ENCODE measurements at regions not wholly inside any gene's neighbourhood (a gene's known extent, or its start where the extent isn't known, plus 50 kb on each side); places are given as distances from the start of the nearest gene placed in this dataset.
"Not testable (repeated sequence)": the region's sequence is repeated elsewhere in the genome, so short reads cannot be mapped to it uniquely, and the experiment has no call there.

DNA sequence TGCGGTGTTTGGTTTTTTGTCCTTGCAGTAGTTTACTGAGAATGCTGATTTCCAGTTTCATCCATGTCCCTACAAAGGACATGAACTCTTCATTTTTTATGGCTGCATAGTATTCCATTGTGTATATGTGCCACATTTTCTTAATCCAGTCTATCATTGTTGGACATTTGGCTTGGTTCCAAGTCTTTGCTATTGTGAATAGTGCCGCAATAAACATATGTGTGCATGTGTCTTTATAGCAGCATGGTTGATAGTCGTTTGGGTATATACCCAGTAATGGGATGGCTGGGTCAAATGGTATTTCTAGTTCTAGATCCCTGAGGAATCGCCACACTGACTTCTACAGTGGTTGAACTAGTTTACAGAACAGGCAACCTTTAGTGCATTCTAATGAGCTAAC lies 178.5 kb upstream of the GRIN3A start:
- H3K27me3 ChIP-seq (ENCODE audit: insufficient read depth, low read depth, low read length); H3K27ac ChIP-seq (ENCODE audit: low read length); H3K36me3 ChIP-seq (ENCODE audit: insufficient read depth, low read length); H3K9me3 ChIP-seq (ENCODE audit: low read length); H3K4me2 ChIP-seq (ENCODE audit: low read length); H3F3A ChIP-seq (ENCODE audit: insufficient read depth, low read length, poor library complexity, severe bottlenecking); H3K4me3 ChIP-seq (ENCODE audit: low read length); H3K9me2 ChIP-seq (ENCODE audit: insufficient read depth, low read length); H3K79me2 ChIP-seq (replicated peaks; ENCODE audit: insufficient read depth, low read length); H4K20me1 ChIP-seq (ENCODE audit: insufficient read depth); H2AFZ ChIP-seq (ENCODE audit: low read depth, low read length); H3K9ac ChIP-seq (ENCODE audit: low read length): not testable (repeated sequence)

DNA sequence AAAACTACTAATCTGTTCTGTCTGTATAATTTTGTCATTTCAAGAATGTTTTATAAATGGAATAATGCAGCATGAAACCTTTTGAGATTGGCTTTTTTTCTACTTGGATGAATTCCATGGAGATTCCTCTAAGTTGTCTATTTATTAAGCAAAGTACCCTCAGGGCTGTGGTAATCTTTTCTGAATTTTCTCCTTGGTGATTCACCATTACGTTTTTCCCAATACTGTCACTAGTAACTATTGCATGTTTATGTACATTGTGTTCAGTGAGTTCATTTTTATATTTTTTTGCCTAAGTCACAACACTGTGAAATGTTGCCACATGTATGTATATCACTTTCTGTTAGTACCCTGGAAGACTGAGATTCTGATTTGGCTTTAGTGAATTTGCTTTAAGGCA lies 177.0 kb upstream of the GRIN3A start:
- Histone ChIP-seq H3K9ac (ENCODE audit: low read length) (no peak overlapping the region), H3K4me3 (ENCODE audit: low read length) (no peak overlapping the region), H4K20me1 (ENCODE audit: insufficient read depth) (no peaks in the 10 kb centered on the region), H3K36me3 (ENCODE audit: insufficient read depth, low read length) (no peaks in the 10 kb centered on the region), H3K9me2 (ENCODE audit: insufficient read depth, low read length) (no peaks in the 10 kb centered on the region), H3K27ac (ENCODE audit: low read length) (no peak overlapping the region), H2AFZ (ENCODE audit: low read depth, low read length) (no peak overlapping the region), H3K79me2 (replicated peaks; ENCODE audit: insufficient read depth, low read length) (no peaks in the 10 kb centered on the region), H3K9me3 (ENCODE audit: low read length) (no peaks in the 10 kb centered on the region), H3K27me3 (ENCODE audit: insufficient read depth, low read depth, low read length) (no peaks in the 10 kb centered on the region), H3K4me2 (ENCODE audit: low read length) (no peak overlapping the region), H3F3A (ENCODE audit: insufficient read depth, low read length, poor library complexity, severe bottlenecking) (no peaks in the 10 kb centered on the region)
- TF ChIP-seq SMC3 (conservative IDR thresholded peaks at IDR 0.05; ENCODE audit: poor library complexity), result no peak
- no peak for TF ChIP-seq MXI1 (conservative IDR thresholded peaks at IDR 0.05; ENCODE audit: poor library complexity, severe bottlenecking)
- TF ChIP-seq EP300 (conservative IDR thresholded peaks at IDR 0.05; ENCODE audit: poor library complexity, severe bottlenecking), result no peak
- no peak for TF ChIP-seq POLR2AphosphoS5 (IDR thresholded peaks at IDR 0.05)
- TF ChIP-seq, protein P1, sequence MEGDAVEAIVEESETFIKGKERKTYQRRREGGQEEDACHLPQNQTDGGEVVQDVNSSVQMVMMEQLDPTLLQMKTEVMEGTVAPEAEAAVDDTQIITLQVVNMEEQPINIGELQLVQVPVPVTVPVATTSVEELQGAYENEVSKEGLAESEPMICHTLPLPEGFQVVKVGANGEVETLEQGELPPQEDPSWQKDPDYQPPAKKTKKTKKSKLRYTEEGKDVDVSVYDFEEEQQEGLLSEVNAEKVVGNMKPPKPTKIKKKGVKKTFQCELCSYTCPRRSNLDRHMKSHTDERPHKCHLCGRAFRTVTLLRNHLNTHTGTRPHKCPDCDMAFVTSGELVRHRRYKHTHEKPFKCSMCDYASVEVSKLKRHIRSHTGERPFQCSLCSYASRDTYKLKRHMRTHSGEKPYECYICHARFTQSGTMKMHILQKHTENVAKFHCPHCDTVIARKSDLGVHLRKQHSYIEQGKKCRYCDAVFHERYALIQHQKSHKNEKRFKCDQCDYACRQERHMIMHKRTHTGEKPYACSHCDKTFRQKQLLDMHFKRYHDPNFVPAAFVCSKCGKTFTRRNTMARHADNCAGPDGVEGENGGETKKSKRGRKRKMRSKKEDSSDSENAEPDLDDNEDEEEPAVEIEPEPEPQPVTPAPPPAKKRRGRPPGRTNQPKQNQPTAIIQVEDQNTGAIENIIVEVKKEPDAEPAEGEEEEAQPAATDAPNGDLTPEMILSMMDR (IDR thresholded peaks at IDR 0.05; ENCODE audit: poor library complexity, severe bottlenecking), result no peak

DNA sequence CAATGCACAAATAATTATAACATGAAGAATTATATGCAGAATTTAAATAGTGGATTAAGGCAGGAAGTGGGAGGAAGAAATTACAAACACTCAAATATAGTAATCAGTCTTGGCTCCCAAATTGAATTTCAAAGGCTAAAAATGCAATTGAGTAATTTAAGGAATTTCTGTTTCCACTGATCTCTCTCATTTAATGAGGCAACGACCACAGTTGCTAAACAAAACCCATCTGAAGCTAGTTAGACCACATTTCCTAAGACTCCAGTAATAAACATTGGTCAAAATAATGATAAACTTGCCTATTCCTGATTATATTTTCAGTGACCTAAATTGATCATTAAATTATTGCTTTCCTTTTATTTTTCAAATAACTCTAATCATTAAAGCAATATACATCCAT lies 174.3 kb upstream of the GRIN3A start:
- Histone ChIP-seq H3K27me3 (ENCODE audit: insufficient read depth, low read depth, low read length) (no peaks in the 10 kb centered on the region), H4K20me1 (ENCODE audit: insufficient read depth) (no peaks in the 10 kb centered on the region), H3K9me2 (ENCODE audit: insufficient read depth, low read length) (no peaks in the 10 kb centered on the region), H2AFZ (ENCODE audit: low read depth, low read length) (no peak overlapping the region), H3K36me3 (ENCODE audit: insufficient read depth, low read length) (no peaks in the 10 kb centered on the region), H3K4me3 (ENCODE audit: low read length) (no peak overlapping the region), H3F3A (ENCODE audit: insufficient read depth, low read length, poor library complexity, severe bottlenecking) (no peaks in the 10 kb centered on the region), H3K4me2 (ENCODE audit: low read length) (no peak overlapping the region), H3K79me2 (replicated peaks; ENCODE audit: insufficient read depth, low read length) (no peaks in the 10 kb centered on the region), H3K9me3 (ENCODE audit: low read length) (no peaks in the 10 kb centered on the region), H3K9ac (ENCODE audit: low read length) (no peak overlapping the region), H3K27ac (ENCODE audit: low read length) (no peak overlapping the region)
- TF ChIP-seq SMC3 (conservative IDR thresholded peaks at IDR 0.05; ENCODE audit: poor library complexity), result no peak
- no peak for TF ChIP-seq POLR2AphosphoS5 (IDR thresholded peaks at IDR 0.05)
- no peak for TF ChIP-seq TAF1 (IDR thresholded peaks at IDR 0.05; ENCODE audit: low read depth)
- TF ChIP-seq EP300 (conservative IDR thresholded peaks at IDR 0.05; ENCODE audit: poor library complexity, severe bottlenecking), result no peak
- no peak for TF ChIP-seq MXI1 (conservative IDR thresholded peaks at IDR 0.05; ENCODE audit: poor library complexity, severe bottlenecking)
- TF ChIP-seq, protein P1 (IDR thresholded peaks at IDR 0.05; ENCODE audit: poor library complexity, severe bottlenecking), result no peak
- TF ChIP-seq EZH2 (IDR thresholded peaks at IDR 0.05; ENCODE audit: borderline replicate concordance, insufficient read depth, low read length, poor library complexity, severe bottlenecking), result no peak

Data from neural cell (in vitro differentiated cells).